ENCODE measurements at regions not wholly inside any gene's neighbourhood (a gene's known extent, or its start where the extent isn't known, plus 50 kb on each side); places are given as distances from the start of the nearest gene placed in this dataset.

- TF ChIP-seq YY1 (IDR thresholded peaks at IDR 0.05; ENCODE audit: insufficient read depth, insufficient read length) (no peak), ZNF274 (IDR thresholded peaks at IDR 0.05; ENCODE audit: low read depth, low read length) (no peak)
These were observed 66.3 kb downstream of the NR2F1 start for GRCh38 chr5:93649234-93649900.
